Calu3 (cell line): ENCODE measurements at regions not wholly inside any gene's neighbourhood (a gene's known extent, or its start where the extent isn't known, plus 50 kb on each side); places are given as distances from the start of the nearest gene placed in this dataset.

Experiments
- BruUV-seq: library from RNA; stranded (reverse); fragments of 400-500 nt; replicated peaks from 2 replicates; lab custom pipeline; 2021; lab: Mats Ljungman, UMichigan
- CTCF ChIA-PET: fragments of 300-600 bp; sonication (Branson Sonifier 250); formaldehyde crosslinking; loops from one replicate; lab custom pipeline; 2022; ENCODE audit warnings: antibody characterized with exemption; lab: Charles Lee
- DNase-seq: peaks from one replicate; pipeline ENCODE4 v3.0.0; 2022
- H3K27ac Mint-ChIP-seq: one replicate; pipeline ENCODE4 v1.8.0; 2022; ENCODE audit warnings: mixed read lengths; ENCODE audit not compliant: unreplicated experiment
- H3K27me3 Mint-ChIP-seq: one replicate; pipeline ENCODE4 v1.8.0; 2022; ENCODE audit warnings: mixed read lengths; ENCODE audit not compliant: unreplicated experiment
- H3K36me3 Mint-ChIP-seq: one replicate; pipeline ENCODE4 v1.8.0; 2022; ENCODE audit warnings: mild to moderate bottlenecking, moderate library complexity, mixed read lengths; ENCODE audit not compliant: insufficient read depth, unreplicated experiment
- H3K4me1 Mint-ChIP-seq: one replicate; pipeline ENCODE4 v1.8.0; 2022; ENCODE audit warnings: mild to moderate bottlenecking, low read depth, mixed read lengths; ENCODE audit not compliant: unreplicated experiment
- H3K4me3 Mint-ChIP-seq: one replicate; pipeline ENCODE4 v1.8.0; 2022; ENCODE audit warnings: mild to moderate bottlenecking, low read depth, moderate library complexity, mixed read lengths; ENCODE audit not compliant: unreplicated experiment
- H3K9me3 Mint-ChIP-seq: one replicate; pipeline ENCODE4 v1.8.0; 2022; ENCODE audit warnings: low read depth, mixed read lengths; ENCODE audit not compliant: unreplicated experiment
- intact Hi-C: fragments of 100-400 bp; cut with micrococcal nuclease; formaldehyde crosslinking; loops from one replicate; pipeline ENCODE4 v1.10.0; 2022; ENCODE audit not compliant: unreplicated experiment
- TF ChIP-seq, protein P1 (sequence below): fragments of 200-600 bp; IDR thresholded peaks from one replicate; pipeline ENCODE4 v1.8.0; 2022; ENCODE audit warnings: antibody characterized with exemption; ENCODE audit not compliant: unreplicated experiment

DNA sequence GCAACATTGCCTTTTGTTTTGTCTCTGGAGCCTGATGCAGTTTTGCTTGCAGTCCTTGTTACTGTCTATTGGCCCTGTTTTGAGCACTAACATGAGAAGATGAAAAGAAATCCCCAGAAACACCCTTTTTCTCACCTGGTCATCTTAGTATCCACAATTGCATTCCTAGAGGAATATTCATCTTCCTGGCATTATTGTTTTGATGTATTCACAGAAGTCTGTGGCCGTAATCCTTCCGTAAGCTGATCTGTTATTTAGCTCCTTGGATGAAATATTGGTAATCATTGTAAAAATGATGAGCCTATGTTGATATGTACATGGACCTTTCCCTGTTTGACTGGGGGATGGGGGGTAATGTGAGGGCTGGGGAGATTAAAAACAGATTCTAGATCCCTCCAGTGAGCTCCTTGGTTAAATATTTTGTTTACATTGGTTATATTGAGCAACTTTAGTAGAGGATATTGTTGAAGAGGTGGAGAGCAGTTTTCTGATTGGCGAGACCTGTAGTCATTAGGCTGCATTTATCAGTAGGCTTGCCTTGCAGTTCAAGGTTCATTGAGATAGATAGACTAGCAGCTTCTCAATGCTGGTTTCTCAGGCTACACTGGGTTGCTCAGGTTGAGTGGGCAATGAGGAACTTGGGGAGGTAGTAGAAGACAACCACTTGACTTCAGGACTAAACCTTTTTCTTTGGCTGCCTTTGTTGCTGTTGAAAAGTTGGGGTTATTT is 117.5 kb downstream of the MACIR start:
- TF ChIP-seq, protein P1, sequence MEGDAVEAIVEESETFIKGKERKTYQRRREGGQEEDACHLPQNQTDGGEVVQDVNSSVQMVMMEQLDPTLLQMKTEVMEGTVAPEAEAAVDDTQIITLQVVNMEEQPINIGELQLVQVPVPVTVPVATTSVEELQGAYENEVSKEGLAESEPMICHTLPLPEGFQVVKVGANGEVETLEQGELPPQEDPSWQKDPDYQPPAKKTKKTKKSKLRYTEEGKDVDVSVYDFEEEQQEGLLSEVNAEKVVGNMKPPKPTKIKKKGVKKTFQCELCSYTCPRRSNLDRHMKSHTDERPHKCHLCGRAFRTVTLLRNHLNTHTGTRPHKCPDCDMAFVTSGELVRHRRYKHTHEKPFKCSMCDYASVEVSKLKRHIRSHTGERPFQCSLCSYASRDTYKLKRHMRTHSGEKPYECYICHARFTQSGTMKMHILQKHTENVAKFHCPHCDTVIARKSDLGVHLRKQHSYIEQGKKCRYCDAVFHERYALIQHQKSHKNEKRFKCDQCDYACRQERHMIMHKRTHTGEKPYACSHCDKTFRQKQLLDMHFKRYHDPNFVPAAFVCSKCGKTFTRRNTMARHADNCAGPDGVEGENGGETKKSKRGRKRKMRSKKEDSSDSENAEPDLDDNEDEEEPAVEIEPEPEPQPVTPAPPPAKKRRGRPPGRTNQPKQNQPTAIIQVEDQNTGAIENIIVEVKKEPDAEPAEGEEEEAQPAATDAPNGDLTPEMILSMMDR: no peak
- no peak for DNase-seq
- H3K4me3 Mint-ChIP-seq: no peak overlapping the region
- peaks cover 10% of the 10 kb centered on the region for H3K27me3 Mint-ChIP-seq
- BruUV-seq: no TSS peak
- H3K4me1 Mint-ChIP-seq: peaks cover 14% of the 10 kb centered on the region
- H3K36me3 Mint-ChIP-seq: no peaks in the 10 kb centered on the region
- H3K9me3 Mint-ChIP-seq: no peaks in the 10 kb centered on the region
- CTCF ChIA-PET: interaction anchor here (1.2 to 1.8 kb wide), 3 partner anchors 18 to 151 kb away, joined by 4 to 5 read pairs (median 5); partner anchors contain the start of gene MACIR
- intact Hi-C loops: loop anchor here (5.0 kb wide), 1 partner anchor 144 kb away; no protein-coding TSS in a partner anchor
- no peak overlapping the region for H3K27ac Mint-ChIP-seq

DNA sequence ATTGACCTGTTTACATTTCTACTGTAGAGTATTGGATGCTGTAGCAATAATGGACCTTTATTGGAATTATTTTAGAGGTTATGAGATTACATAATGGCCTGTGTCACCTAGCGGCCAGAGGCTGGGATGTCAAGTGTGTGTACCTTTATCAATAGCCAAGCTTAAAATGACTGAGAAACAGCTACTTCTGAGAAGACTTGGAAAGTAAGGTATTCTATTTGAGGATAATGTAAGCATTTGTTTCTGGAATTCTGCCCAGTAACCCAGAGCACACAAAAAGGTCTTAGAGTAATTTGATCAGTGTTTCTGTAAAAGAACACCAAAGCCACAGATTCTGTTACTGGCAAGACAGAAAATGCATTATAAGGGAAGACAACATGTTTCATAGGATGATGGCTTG is 116.8 kb downstream of the MACIR start:
- intact Hi-C loops: loop anchor here (5.0 kb wide), 1 partner anchor 143 kb away; no protein-coding TSS in a partner anchor
- Mint-ChIP-seq H3K4me1 (peaks cover 14% of the 10 kb centered on the region), H3K9me3 (no peaks in the 10 kb centered on the region), H3K27ac (no peak overlapping the region), H3K27me3 (peaks cover 10% of the 10 kb centered on the region), H3K36me3 (no peaks in the 10 kb centered on the region), H3K4me3 (no peak overlapping the region)
- CTCF ChIA-PET: interaction anchor here (1.2 to 1.8 kb wide), 3 partner anchors 17 to 151 kb away, joined by 4 to 5 read pairs (median 5); partner anchors contain the start of gene MACIR
- TF ChIP-seq, protein P1: peak; percentile 34
- no TSS peak for BruUV-seq
- peak; percentile 26 for DNase-seq

DNA sequence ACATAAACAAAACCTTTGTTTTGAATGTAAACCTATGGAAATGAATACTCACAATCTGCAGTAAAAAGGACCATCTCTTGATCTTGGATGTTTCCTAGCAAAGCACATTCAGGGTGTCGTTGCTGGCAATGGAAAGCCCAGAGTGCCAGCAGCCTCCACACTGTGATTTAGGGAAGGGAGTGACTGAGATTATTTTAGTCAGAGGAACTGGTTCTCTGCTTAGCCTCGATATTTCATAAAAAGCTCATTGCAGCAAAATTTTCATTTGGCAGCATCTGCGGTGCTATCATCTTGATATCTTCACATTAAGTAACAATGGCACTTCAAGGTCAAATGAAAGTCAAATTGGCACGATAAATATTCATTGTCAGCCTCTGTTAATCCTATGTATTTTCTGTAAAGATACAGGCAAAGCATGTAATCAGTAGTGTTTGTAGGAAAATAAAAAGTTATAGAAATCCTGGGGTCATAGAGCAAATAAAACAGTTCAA is 116.0 kb downstream of the MACIR start:
- Mint-ChIP-seq H3K27me3 (peaks cover 10% of the 10 kb centered on the region), H3K36me3 (no peaks in the 10 kb centered on the region), H3K27ac (no peak overlapping the region), H3K4me1 (peaks cover 14% of the 10 kb centered on the region), H3K4me3 (no peak overlapping the region), H3K9me3 (no peaks in the 10 kb centered on the region)
- no TSS peak for BruUV-seq
- intact Hi-C loops: no loop called here
- no peak for DNase-seq
- CTCF ChIA-PET: no interaction called here
- TF ChIP-seq, protein P1: no peak

DNA sequence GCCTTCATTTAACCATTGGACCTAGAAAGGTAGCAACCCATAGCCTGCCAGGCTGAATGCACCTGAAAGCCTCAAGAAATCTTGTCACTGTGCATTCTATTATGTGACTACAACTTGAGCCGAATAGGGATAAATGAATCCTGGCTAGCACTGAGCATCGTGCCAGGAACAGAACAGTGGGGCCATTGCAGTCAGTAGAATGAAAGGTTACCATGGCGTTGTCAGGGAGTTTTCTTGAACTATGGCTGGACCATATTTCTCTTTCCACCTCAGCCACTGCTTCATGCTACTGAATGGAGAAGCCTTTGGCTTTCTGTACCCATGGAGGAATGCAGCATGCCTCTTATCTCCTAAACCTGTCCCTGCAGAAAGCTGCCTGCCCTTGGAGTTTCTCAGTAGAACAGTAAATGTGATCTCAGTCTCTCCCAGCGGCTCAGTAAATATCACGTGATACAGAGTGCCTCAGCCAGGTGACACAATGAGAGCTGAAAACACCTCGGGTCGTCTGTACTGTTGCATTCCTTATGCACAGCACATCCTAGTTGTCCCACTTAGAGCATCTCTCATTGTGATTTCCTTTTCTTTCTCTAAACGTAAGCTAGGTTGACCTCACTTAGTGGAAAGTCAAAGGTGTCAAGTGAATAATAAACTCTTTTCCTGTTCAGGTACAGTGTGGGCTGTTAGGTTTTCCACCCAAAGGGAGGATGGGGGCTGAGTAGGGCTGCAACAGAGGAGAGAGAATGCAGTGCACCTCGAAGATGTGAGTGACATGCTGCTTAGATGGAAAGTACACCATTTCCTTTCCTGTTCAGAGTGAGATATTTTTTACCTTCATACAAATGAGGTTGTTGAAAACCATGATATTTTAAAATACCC is 115.3 kb downstream of the MACIR start:
- peaks cover 14% of the 10 kb centered on the region for H3K4me1 Mint-ChIP-seq
- H3K36me3 Mint-ChIP-seq: no peaks in the 10 kb centered on the region
- intact Hi-C loops: no loop called here
- BruUV-seq: no TSS peak
- peaks cover 10% of the 10 kb centered on the region for H3K27me3 Mint-ChIP-seq
- H3K4me3 Mint-ChIP-seq: no peak overlapping the region
- CTCF ChIA-PET: no interaction called here
- H3K27ac Mint-ChIP-seq: no peak overlapping the region
- H3K9me3 Mint-ChIP-seq: no peaks in the 10 kb centered on the region
- no peak for DNase-seq
- TF ChIP-seq, protein P1: no peak
